AG09309 (cell line): ENCODE measurements at regions not wholly inside any gene's neighbourhood (a gene's known extent, or its start where the extent isn't known, plus 50 kb on each side); places are given as distances from the start of the nearest gene placed in this dataset.

Experiments
- DNase-seq: peaks from one replicate; pipeline ENCODE4 v3.0.0-alpha.2; 2010; ENCODE audit warnings: low read depth
- H3K4me3 ChIP-seq: 2 replicates; pipeline ENCODE4 v1.5.1; 2011; ENCODE audit warnings: mild to moderate bottlenecking, low read depth, low read length, moderate library complexity; ENCODE audit not compliant: control insufficient read depth
- CTCF ChIP-seq: IDR thresholded peaks from 2 replicates; pipeline ENCODE4 v1.5.1; 2011; ENCODE audit warnings: mild to moderate bottlenecking, low read depth, low read length, inconsistent platforms; ENCODE audit not compliant: insufficient read depth, control insufficient read depth; ENCODE audit errors: missing control alignments

DNA sequence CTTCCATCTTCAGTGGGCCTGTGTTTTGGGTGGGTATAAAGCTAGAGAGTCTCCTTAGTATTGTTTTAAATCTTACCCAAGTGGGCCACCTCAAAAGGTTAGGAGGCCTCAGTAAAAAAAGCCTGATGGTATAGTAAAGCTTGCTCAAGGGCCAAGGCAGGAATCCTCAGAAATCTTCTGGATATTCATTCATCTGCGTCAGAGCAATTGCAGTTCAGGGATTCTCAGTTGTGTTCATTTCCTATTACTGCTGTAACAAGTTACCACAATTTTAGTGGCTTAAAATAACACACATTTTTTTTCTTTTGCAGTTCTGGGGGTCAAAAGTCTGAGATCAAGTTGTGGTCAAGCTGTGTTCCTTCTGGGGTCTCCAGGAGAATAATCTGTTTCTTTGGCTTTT, 985.5 kb downstream of the TLE4 start:
- H3K4me3 ChIP-seq = no peak overlapping the region
- DNase-seq = no peak
- no peak for TF ChIP-seq CTCF

DNA sequence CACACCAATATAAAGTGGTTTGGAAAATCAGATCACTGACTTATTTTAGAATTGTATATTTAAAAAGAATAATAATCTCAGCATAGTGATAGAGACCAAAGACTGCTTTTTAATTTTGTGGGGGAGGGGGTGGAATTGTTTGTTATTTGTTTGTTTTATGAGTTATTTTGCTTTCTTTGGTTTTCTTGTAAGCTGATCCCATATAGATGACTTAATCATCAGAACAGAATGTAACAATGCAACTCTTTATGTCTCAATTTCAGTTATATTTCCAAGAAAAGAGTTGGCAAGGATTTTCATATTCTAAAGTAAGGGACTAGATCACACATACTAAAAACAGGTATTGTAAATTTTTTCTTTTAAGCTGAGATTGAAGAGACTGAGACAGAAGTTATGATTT, 984.9 kb downstream of the TLE4 start:
- no peak overlapping the region for H3K4me3 ChIP-seq
- no peak for DNase-seq
- TF ChIP-seq CTCF = no peak

GRCh38 chr9:80555782-80556325, 984.1 kb downstream of the TLE4 start:
- TF ChIP-seq CTCF = no peak
- no peak overlapping the region for H3K4me3 ChIP-seq
- DNase-seq = no peak

- TF ChIP-seq CTCF = no peak
- H3K4me3 ChIP-seq = no peak overlapping the region
- DNase-seq = no peak
Measured at GRCh38 chr9:80554856-80555255, 983.1 kb downstream of the TLE4 start.

GRCh38 chr9:80554301-80554700, 982.5 kb downstream of the TLE4 start:
- no peak overlapping the region for H3K4me3 ChIP-seq
- no peak for DNase-seq
- no peak for TF ChIP-seq CTCF

GRCh38 chr9:80552931-80553330, 981.2 kb downstream of the TLE4 start:
- no peak overlapping the region for H3K4me3 ChIP-seq
- no peak for TF ChIP-seq CTCF
- no peak for DNase-seq

DNA sequence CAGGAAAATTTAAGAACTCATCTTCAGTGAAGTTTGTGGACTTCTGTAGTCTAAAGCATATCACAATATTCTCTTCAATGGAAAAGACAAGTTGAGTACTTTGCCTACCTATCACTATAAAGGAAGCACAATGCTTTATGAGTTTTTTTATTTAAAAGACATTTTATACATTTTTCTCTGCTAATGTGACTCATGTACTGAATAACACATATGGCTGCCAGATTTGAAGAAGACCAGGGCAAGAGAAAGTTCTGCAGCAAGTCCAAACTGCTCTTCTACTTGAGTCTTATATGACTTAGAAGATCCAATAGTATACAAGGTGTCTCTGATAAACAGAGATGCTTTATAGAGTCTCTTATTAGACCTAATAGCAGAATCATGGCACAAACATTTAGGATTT, 978.4 kb downstream of the TLE4 start:
- H3K4me3 ChIP-seq = no peak overlapping the region
- no peak for TF ChIP-seq CTCF
- DNase-seq = no peak
